ENCODE measurements at regions not wholly inside any gene's neighbourhood (a gene's known extent, or its start where the extent isn't known, plus 50 kb on each side); places are given as distances from the start of the nearest gene placed in this dataset.

- no peaks in the 10 kb centered on the region for H3K79me2 ChIP-seq (ENCODE audit: insufficient read depth, low read depth)
- H3K36me3 ChIP-seq (ENCODE audit: insufficient read depth) = no peaks in the 10 kb centered on the region
- no peak for TF ChIP-seq CTCF (conservative IDR thresholded peaks at IDR 0.05; ENCODE audit: low read depth, low read length)
- H4K20me1 ChIP-seq (ENCODE audit: insufficient read depth) = no peaks in the 10 kb centered on the region
- H3K9ac ChIP-seq = no peak overlapping the region
- H3K4me1 ChIP-seq (ENCODE audit: low read depth, poor library complexity, severe bottlenecking) = no peaks in the 10 kb centered on the region
- no peak overlapping the region for H2AFZ ChIP-seq (ENCODE audit: low read depth)
- no peaks in the 10 kb centered on the region for H3K27me3 ChIP-seq (ENCODE audit: insufficient read depth, low read depth)
- no peak overlapping the region for H3K4me2 ChIP-seq
- H3K4me3 ChIP-seq (IDR thresholded peaks at IDR 0.05; ENCODE audit: insufficient read depth, low read depth, low read length) = no peak overlapping the region
- no peak overlapping the region for H3K27ac ChIP-seq
Measured at GRCh38 chr1:30044656-30045144, 678.7 kb downstream of the MATN1 start.

GRCh38 chr1:30043731-30044408 lies 679.5 kb downstream of the MATN1 start:
- H3K36me3 ChIP-seq (ENCODE audit: insufficient read depth) = no peaks in the 10 kb centered on the region
- no peaks in the 10 kb centered on the region for H3K79me2 ChIP-seq (ENCODE audit: insufficient read depth, low read depth)
- no peaks in the 10 kb centered on the region for H3K27me3 ChIP-seq (ENCODE audit: insufficient read depth, low read depth)
- H3K4me1 ChIP-seq (ENCODE audit: low read depth, poor library complexity, severe bottlenecking) = no peaks in the 10 kb centered on the region
- H2AFZ ChIP-seq (ENCODE audit: low read depth) = no peak overlapping the region
- no peak overlapping the region for H3K4me3 ChIP-seq (IDR thresholded peaks at IDR 0.05; ENCODE audit: insufficient read depth, low read depth, low read length)
- no peaks in the 10 kb centered on the region for H4K20me1 ChIP-seq (ENCODE audit: insufficient read depth)
- no peak overlapping the region for H3K9ac ChIP-seq
- H3K4me2 ChIP-seq = no peak overlapping the region
- no peak for TF ChIP-seq CTCF (conservative IDR thresholded peaks at IDR 0.05; ENCODE audit: low read depth, low read length)
- no peak overlapping the region for H3K27ac ChIP-seq

GRCh38 chr1:30043256-30043655 lies 680.1 kb downstream of the MATN1 start:
- TF ChIP-seq CTCF (conservative IDR thresholded peaks at IDR 0.05; ENCODE audit: low read depth, low read length) = no peak

GRCh38 chr1:30042438-30043147 lies 680.8 kb downstream of the MATN1 start:
- Histone ChIP-seq H3K9ac (no peak overlapping the region), H3K36me3 (ENCODE audit: insufficient read depth) (no peaks in the 10 kb centered on the region), H3K4me1 (ENCODE audit: low read depth, poor library complexity, severe bottlenecking) (no peaks in the 10 kb centered on the region), H3K4me2 (no peak overlapping the region), H3K27me3 (ENCODE audit: insufficient read depth, low read depth) (no peaks in the 10 kb centered on the region), H2AFZ (ENCODE audit: low read depth) (no peak overlapping the region), H3K4me3 (IDR thresholded peaks at IDR 0.05; ENCODE audit: insufficient read depth, low read depth, low read length) (no peak overlapping the region), H3K79me2 (ENCODE audit: insufficient read depth, low read depth) (no peaks in the 10 kb centered on the region), H3K27ac (no peak overlapping the region), H4K20me1 (ENCODE audit: insufficient read depth) (no peaks in the 10 kb centered on the region)
- no peak for TF ChIP-seq CTCF (conservative IDR thresholded peaks at IDR 0.05; ENCODE audit: low read depth, low read length)

More at GRCh38 chr1:30043256-30043655, 680.1 kb downstream of the MATN1 start:
- H2AFZ ChIP-seq (ENCODE audit: low read depth) = no peak overlapping the region
- H3K4me2 ChIP-seq = no peak overlapping the region
- no peak overlapping the region for H3K27ac ChIP-seq
- H3K9ac ChIP-seq = no peak overlapping the region
- no peak overlapping the region for H3K4me3 ChIP-seq (IDR thresholded peaks at IDR 0.05; ENCODE audit: insufficient read depth, low read depth, low read length)
- no peaks in the 10 kb centered on the region for H3K27me3 ChIP-seq (ENCODE audit: insufficient read depth, low read depth)
- H3K36me3 ChIP-seq (ENCODE audit: insufficient read depth) = no peaks in the 10 kb centered on the region
- no peaks in the 10 kb centered on the region for H3K79me2 ChIP-seq (ENCODE audit: insufficient read depth, low read depth)
- H4K20me1 ChIP-seq (ENCODE audit: insufficient read depth) = no peaks in the 10 kb centered on the region
- H3K4me1 ChIP-seq (ENCODE audit: low read depth, poor library complexity, severe bottlenecking) = no peaks in the 10 kb centered on the region

All from KMS-11 (cell line).